HL-60 (cell line): ENCODE measurements at regions not wholly inside any gene's neighbourhood (a gene's known extent, or its start where the extent isn't known, plus 50 kb on each side); places are given as distances from the start of the nearest gene placed in this dataset.

ENCODE experiments used
- CTCF ChIP-seq: IDR thresholded peaks from one replicate; pipeline ENCODE4 v1.5.1; 2011; ENCODE audit warnings: low read length, control low read depth, inconsistent platforms; ENCODE audit not compliant: insufficient read depth
- GABPA ChIP-seq: IDR thresholded peaks from 2 replicates; pipeline ENCODE4 v1.6.1; 2012; ENCODE audit warnings: low read depth
- POLR2AphosphoS5 ChIP-seq: IDR thresholded peaks from 2 replicates; pipeline ENCODE4 v1.6.1; 2012; ENCODE audit warnings: low read depth
- REST ChIP-seq: IDR thresholded peaks from 2 replicates; pipeline ENCODE4 v1.6.1; 2012; ENCODE audit warnings: low read depth; ENCODE audit not compliant: insufficient replicate concordance
- SPI1 ChIP-seq: IDR thresholded peaks from 2 replicates; pipeline ENCODE4 v1.6.1; 2012; ENCODE audit warnings: low read depth, mild to moderate bottlenecking, borderline replicate concordance

- TF ChIP-seq CTCF (no peak), GABPA (no peak), REST (no peak), POLR2AphosphoS5 (no peak), SPI1 (no peak)
These were observed 1342.9 kb upstream of the ADGRB3 start for GRCh38 chr6:67292169-67292568.
